Ishikawa (cell line): ENCODE measurements at regions not wholly inside any gene's neighbourhood (a gene's known extent, or its start where the extent isn't known, plus 50 kb on each side); places are given as distances from the start of the nearest gene placed in this dataset.

Experiments
- CEBPB ChIP-seq: IDR thresholded peaks from 2 replicates; pipeline ENCODE4 v1.6.1; 2012
- CREB1 ChIP-seq: IDR thresholded peaks from 2 replicates; pipeline ENCODE4 v1.6.1; 2012; ENCODE audit warnings: low read depth
- EGR1 ChIP-seq: IDR thresholded peaks from 2 replicates; pipeline ENCODE4 v1.6.1; 2012
- EP300 ChIP-seq: IDR thresholded peaks from 2 replicates; pipeline ENCODE4 v1.6.1; 2012; ENCODE audit warnings: borderline replicate concordance
- FOXM1 ChIP-seq: IDR thresholded peaks from 2 replicates; pipeline ENCODE4 v1.6.1; 2012; ENCODE audit warnings: low read depth, borderline replicate concordance
- NFIC ChIP-seq: IDR thresholded peaks from 2 replicates; pipeline ENCODE4 v1.6.1; 2012
- RAD21 ChIP-seq: IDR thresholded peaks from 2 replicates; pipeline ENCODE4 v1.6.1; 2012; ENCODE audit warnings: low read depth
- TAF1 ChIP-seq: IDR thresholded peaks from 2 replicates; pipeline ENCODE4 v1.6.1; 2012; ENCODE audit warnings: low read depth, mild to moderate bottlenecking
- TCF12 ChIP-seq: IDR thresholded peaks from 2 replicates; pipeline ENCODE4 v1.6.1; 2012; ENCODE audit warnings: low read depth
- TEAD4 ChIP-seq: IDR thresholded peaks from 2 replicates; pipeline ENCODE4 v1.6.1; 2012
- YY1 ChIP-seq: IDR thresholded peaks from 2 replicates; pipeline ENCODE4 v1.6.1; 2012; ENCODE audit warnings: low read depth
- ZBTB7A ChIP-seq: IDR thresholded peaks from 2 replicates; pipeline ENCODE4 v1.6.1; 2012; ENCODE audit warnings: low read depth
- TF ChIP-seq, protein P1 (sequence below): IDR thresholded peaks from 2 replicates; pipeline ENCODE4 v1.6.1; 2012
- TF ChIP-seq, protein P2 (sequence below): IDR thresholded peaks from 2 replicates; pipeline ENCODE4 v1.6.1; 2012
- TF ChIP-seq, protein P3 (sequence below): IDR thresholded peaks from 2 replicates; pipeline ENCODE4 v1.6.1; 2012; ENCODE audit warnings: low read depth, mild to moderate bottlenecking

DNA sequence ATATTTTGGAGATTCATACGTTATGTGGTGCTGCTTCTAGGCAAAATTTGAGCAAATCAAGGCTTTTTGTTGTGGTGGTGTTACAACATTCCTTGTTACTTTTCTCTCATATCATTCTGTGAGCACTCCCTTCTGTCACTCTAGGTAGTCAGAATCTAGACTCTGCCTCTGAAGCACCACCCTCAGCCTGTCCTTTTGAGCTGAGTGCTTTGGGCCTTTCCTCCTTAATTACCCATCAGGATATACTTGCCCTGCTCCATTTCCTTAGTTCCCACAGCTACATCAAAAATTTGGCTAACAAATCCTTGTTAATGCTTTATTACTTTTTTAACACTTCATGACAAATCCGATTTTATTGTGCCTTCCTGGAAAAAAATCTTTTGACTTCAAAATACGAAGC, 289.6 kb downstream of the CALCRL start:
- TF ChIP-seq RAD21 (no peak), NFIC (no peak), TEAD4 (no peak), CREB1 (no peak), ZBTB7A (no peak), CEBPB (no peak)
- TF ChIP-seq, protein P1, sequence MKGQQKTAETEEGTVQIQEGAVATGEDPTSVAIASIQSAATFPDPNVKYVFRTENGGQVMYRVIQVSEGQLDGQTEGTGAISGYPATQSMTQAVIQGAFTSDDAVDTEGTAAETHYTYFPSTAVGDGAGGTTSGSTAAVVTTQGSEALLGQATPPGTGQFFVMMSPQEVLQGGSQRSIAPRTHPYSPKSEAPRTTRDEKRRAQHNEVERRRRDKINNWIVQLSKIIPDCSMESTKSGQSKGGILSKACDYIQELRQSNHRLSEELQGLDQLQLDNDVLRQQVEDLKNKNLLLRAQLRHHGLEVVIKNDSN: no peak
- TF ChIP-seq, protein P2, sequence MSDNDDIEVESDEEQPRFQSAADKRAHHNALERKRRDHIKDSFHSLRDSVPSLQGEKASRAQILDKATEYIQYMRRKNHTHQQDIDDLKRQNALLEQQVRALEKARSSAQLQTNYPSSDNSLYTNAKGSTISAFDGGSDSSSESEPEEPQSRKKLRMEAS: no peak

DNA sequence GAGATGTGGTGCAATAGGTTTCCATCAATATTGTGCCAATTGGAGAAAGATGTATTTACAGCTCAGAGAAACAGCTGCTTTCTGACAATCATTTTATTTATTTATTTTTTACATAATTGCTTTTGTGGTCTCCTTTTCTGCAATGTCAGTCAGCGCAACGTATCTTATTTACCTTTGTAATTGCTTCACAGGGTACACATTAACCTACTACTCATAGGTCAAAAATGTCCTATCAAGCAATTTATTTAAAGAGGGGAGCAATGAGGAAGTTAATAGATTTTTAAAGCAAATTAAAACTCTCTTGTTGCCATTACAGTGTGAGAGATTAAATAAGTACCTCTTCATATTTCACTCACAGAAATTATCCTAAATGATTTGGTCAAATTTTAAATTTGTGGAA, 291.0 kb downstream of the CALCRL start:
- no peak for TF ChIP-seq TEAD4

DNA sequence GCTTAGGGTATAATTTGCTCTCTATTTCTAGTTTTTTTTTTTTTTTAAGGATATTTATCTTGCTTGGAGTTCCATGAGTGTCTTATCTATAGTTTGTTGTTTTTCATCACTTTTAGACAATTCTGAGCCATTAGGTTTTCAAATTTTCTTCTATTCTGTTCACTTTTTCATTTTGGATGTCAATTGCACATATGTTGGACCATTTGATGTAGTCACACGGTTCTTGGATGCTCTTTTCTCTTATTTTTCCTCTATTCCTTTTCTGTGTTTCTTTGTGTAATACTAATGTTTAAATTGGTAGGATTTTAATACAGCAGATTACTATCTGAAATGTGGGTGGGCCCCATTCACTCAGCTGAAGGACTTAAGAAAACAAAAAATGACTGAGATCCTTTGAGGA, 292.6 kb downstream of the CALCRL start:
- TF ChIP-seq, protein P1: no peak

DNA sequence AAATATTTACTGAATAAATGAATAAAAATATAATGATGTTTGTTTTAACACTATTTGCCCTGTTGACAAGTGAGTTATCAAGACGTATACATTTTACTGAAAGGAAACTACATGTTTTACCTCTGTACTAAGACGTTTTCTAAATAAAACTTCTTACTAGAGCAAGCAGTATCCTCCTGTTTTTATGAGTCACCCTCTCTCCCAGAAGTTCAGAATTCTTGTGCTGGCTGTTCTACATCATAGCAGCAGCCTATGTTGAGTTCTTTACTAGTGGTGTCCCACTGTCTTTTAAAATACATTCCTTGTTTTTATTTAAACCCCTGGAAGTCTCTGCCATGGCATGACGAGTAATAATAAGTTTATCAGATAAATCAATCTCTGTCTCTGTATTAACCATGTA, 297.4 kb downstream of the CALCRL start:
- no peak for TF ChIP-seq TAF1
- TF ChIP-seq, protein P2: no peak
- no peak for TF ChIP-seq RAD21
- TF ChIP-seq EGR1: no peak
- no peak for TF ChIP-seq TEAD4
- no peak for TF ChIP-seq FOXM1
- no peak for TF ChIP-seq CREB1
- no peak for TF ChIP-seq TCF12
- no peak for TF ChIP-seq CEBPB
- no peak for TF ChIP-seq YY1
- TF ChIP-seq EP300: no peak
- TF ChIP-seq, protein P3, sequence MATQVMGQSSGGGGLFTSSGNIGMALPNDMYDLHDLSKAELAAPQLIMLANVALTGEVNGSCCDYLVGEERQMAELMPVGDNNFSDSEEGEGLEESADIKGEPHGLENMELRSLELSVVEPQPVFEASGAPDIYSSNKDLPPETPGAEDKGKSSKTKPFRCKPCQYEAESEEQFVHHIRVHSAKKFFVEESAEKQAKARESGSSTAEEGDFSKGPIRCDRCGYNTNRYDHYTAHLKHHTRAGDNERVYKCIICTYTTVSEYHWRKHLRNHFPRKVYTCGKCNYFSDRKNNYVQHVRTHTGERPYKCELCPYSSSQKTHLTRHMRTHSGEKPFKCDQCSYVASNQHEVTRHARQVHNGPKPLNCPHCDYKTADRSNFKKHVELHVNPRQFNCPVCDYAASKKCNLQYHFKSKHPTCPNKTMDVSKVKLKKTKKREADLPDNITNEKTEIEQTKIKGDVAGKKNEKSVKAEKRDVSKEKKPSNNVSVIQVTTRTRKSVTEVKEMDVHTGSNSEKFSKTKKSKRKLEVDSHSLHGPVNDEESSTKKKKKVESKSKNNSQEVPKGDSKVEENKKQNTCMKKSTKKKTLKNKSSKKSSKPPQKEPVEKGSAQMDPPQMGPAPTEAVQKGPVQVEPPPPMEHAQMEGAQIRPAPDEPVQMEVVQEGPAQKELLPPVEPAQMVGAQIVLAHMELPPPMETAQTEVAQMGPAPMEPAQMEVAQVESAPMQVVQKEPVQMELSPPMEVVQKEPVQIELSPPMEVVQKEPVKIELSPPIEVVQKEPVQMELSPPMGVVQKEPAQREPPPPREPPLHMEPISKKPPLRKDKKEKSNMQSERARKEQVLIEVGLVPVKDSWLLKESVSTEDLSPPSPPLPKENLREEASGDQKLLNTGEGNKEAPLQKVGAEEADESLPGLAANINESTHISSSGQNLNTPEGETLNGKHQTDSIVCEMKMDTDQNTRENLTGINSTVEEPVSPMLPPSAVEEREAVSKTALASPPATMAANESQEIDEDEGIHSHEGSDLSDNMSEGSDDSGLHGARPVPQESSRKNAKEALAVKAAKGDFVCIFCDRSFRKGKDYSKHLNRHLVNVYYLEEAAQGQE: no peak
- TF ChIP-seq, protein P1: no peak
- no peak for TF ChIP-seq NFIC
- no peak for TF ChIP-seq ZBTB7A

DNA sequence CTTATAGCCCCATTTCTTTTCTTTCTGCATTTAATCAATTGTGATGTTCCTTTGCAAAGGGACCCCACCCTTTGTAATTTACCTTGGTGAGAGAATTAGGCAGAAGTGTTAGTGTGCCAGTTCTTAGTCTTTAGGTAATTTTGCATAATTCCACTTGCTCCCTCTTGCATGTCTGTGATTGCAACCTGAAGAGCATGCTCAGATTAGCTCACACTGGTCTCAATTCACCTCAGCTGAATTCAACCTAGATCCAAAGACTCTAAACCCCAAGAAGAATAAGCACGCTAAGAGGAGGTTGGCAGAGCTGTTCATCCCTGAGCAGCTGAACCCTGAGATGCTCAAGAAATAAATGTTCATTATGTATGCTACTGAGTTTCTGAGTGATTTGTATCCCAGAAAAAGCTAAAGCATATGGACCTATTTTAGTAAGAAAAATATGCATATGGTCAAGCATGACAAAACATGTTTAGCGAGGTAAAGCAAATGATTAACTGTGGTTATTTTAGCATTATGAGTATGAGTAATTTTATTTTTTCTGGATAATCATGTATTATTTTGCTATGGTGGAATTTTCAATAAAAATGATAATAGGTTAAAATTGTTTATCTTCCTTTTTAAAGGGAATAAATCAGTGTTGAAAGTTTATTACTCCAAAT, 299.2 kb upstream of the ZSWIM2 start:
- TF ChIP-seq CREB1 (no peak), TCF12 (no peak), TAF1 (no peak), RAD21 (no peak), EGR1 (no peak), NFIC (no peak), FOXM1 (no peak), CEBPB (no peak), YY1 (no peak)
- TF ChIP-seq, protein P1: no peak

DNA sequence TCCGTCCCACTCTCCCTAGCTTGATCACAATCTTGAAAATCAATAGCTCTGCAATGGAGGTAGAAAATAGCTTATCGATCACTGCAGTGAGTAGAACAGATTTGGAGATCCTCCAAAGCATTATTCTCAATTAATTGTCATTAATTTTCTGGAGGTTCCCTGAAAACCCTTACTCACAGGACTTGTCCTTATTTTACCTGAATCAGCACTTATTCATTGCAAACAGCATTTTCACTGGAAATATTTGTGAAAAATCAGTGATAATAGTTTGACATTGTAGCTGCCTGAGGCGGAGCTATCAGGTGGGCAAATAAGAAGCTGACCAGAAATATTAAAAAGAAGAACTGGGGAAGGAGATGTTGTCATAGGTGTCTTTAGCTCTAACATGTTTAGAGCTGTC, 294.6 kb upstream of the ZSWIM2 start:
- no peak for TF ChIP-seq ZBTB7A
- TF ChIP-seq RAD21: no peak
- TF ChIP-seq EP300: no peak
- no peak for TF ChIP-seq TCF12
- no peak for TF ChIP-seq TEAD4
- TF ChIP-seq, protein P3: no peak
- TF ChIP-seq YY1: no peak
- no peak for TF ChIP-seq NFIC
- TF ChIP-seq CEBPB: no peak
- TF ChIP-seq EGR1: no peak
- TF ChIP-seq TAF1: no peak
- TF ChIP-seq, protein P2: no peak
- TF ChIP-seq, protein P1: no peak
- TF ChIP-seq FOXM1: no peak
